Astrocyte of the spinal cord (primary cell): ENCODE measurements at regions not wholly inside any gene's neighbourhood (a gene's known extent, or its start where the extent isn't known, plus 50 kb on each side); places are given as distances from the start of the nearest gene placed in this dataset.

Experiments
- DNase-seq: peaks from one replicate; pipeline ENCODE4 v3.0.0; 2011; ENCODE audit warnings: low read depth, low spot score
- H3K4me3 ChIP-seq: 2 replicates; pipeline ENCODE4 v1.5.1; 2011; ENCODE audit warnings: low read depth, mild to moderate bottlenecking, low read length, moderate library complexity
- in situ Hi-C: cut with HindIII; loops from 2 replicates; pipeline ENCODE4 v1.10.0; 2017; ENCODE audit warnings: low sequenced_read_pairs
- TF ChIP-seq, protein P1 (sequence below): IDR thresholded peaks from 2 replicates; pipeline ENCODE4 v1.5.1; 2012; ENCODE audit warnings: low read depth, mild to moderate bottlenecking, low read length, inconsistent platforms

GRCh38 chr5:135106610-135107471 is 72.8 kb upstream of the PITX1 start:
- in situ Hi-C loops = no loop called here
- DNase-seq = no peak
- TF ChIP-seq, protein P1, sequence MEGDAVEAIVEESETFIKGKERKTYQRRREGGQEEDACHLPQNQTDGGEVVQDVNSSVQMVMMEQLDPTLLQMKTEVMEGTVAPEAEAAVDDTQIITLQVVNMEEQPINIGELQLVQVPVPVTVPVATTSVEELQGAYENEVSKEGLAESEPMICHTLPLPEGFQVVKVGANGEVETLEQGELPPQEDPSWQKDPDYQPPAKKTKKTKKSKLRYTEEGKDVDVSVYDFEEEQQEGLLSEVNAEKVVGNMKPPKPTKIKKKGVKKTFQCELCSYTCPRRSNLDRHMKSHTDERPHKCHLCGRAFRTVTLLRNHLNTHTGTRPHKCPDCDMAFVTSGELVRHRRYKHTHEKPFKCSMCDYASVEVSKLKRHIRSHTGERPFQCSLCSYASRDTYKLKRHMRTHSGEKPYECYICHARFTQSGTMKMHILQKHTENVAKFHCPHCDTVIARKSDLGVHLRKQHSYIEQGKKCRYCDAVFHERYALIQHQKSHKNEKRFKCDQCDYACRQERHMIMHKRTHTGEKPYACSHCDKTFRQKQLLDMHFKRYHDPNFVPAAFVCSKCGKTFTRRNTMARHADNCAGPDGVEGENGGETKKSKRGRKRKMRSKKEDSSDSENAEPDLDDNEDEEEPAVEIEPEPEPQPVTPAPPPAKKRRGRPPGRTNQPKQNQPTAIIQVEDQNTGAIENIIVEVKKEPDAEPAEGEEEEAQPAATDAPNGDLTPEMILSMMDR = no peak
- no peak overlapping the region for H3K4me3 ChIP-seq

- no peak overlapping the region for H3K4me3 ChIP-seq
- TF ChIP-seq, protein P1 = no peak
- no peak for DNase-seq
- in situ Hi-C loops = no loop called here
Observed at GRCh38 chr5:135106136-135106535, 72.1 kb upstream of the PITX1 start.

DNA sequence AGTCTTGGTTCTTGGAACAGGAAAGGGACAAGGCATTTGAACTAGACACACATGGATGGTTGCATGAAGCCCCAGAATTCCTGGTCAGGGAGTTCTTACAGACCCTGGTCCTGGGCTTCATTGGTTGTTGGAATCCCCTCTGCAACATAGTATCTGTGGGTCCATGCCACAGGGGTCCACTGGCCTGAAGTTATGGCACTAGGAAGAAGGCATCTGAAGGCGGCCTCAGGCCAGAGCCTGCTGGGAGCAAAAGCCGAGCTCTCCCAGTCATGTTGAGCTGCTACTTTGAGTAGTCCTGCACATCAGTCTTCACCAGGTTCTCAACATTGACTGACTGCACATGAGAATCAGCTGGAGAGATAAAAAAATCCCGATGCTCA is 71.1 kb upstream of the PITX1 start:
- TF ChIP-seq, protein P1 = no peak

DNA sequence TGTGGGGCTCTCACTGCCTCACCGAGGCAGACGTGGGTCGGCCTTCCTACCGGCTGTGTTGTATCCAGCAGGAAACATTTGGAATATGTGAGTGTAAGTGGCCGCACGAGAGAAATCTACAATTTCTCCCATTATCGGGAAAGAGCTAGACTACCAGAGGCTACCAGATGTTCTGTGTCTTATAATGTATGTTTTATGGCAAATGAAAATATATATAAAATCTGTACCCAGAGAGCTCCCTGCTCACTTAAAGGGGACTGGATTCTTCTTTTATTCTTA is 69.5 kb upstream of the PITX1 start:
- DNase-seq = no peak
- no peak overlapping the region for H3K4me3 ChIP-seq
- in situ Hi-C loops = no loop called here
- TF ChIP-seq, protein P1 = no peak

More for the DNA sequence above, 71.1 kb upstream of the PITX1 start:
- no peak overlapping the region for H3K4me3 ChIP-seq
- in situ Hi-C loops = no loop called here
- DNase-seq = no peak

DNA sequence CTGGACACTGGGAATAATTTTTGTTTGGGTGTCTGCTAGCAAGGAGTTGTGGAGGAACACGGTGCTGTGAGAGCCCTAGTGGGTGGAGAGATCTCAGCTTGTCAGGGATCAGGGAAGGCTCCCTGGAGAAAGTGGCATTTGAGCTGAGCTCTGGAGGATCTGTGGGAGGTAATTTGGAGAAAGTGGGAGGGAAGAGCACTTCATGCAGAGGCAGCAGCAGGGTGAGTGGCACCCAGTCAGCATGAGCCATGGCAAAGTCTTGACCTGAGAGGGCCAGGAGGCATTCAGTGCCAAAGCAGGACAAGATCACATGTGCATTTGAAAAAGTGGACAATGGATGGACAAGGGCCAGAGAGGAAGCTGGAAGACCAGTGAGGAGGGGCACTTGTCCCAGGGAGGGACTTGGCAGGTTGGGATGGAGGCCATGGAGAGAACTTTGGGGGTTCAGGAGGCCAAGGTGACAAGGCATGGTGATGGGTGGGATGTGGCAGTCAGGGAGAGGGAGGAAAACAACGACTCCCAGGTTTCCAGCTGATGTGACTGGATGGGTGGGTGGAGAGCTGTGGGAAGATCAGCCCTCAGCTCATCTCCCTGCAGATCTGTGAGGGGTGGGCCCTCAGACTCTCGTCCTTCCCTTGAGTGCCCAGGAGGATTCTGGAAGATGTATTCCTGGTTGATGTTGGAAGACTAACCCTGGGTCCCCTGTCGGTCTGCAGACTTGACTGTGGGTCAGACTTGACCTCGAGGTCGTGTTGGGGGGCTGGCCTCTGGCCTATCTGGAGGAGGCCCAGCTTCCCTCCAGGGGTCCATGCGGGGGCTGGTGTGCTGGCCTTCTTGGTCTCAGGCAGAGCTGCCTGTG is 68.9 kb upstream of the PITX1 start:
- DNase-seq = no peak
- H3K4me3 ChIP-seq = no peak overlapping the region
- in situ Hi-C loops = no loop called here
- TF ChIP-seq, protein P1 = no peak

DNA sequence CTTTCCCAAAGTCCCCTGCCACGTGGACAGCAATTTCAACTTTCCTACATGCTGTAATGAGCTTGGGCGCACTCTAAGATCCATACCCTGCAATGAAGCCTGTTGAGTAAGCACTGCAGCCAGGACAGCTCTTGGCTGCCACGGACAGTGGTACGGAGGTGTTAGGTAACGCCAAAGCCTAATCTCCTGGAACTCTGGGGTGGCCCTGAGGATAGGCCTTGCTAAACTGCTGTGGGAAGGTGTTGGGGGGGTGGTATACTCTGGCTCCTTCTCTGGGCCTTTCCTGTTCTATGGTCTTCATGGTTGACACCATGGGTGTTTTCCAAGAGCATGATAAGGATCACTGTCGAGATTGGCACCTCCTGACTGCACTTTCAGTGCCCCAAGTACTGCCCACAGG is 66.4 kb upstream of the PITX1 start:
- DNase-seq = no peak
- in situ Hi-C loops = no loop called here
- H3K4me3 ChIP-seq = no peak overlapping the region
- TF ChIP-seq, protein P1 = no peak
